ENCODE measurements at regions not wholly inside any gene's neighbourhood (a gene's known extent, or its start where the extent isn't known, plus 50 kb on each side); places are given as distances from the start of the nearest gene placed in this dataset.

GRCh38 chr7:15837306-15837950 lies 150.9 kb upstream of the MEOX2 start:
- TF ChIP-seq CTCF (IDR thresholded peaks at IDR 0.05) (no peak), POLR2A (IDR thresholded peaks at IDR 0.05) (no peak), POLR2AphosphoS5 (IDR thresholded peaks at IDR 0.05; ENCODE audit: insufficient read depth in 1 of 2, low read depth in 1 of 2) (no peak)

Data from vagina (tissue), 2 donors.